ENCODE measurements at regions not wholly inside any gene's neighbourhood (a gene's known extent, or its start where the extent isn't known, plus 50 kb on each side); places are given as distances from the start of the nearest gene placed in this dataset.

DNA sequence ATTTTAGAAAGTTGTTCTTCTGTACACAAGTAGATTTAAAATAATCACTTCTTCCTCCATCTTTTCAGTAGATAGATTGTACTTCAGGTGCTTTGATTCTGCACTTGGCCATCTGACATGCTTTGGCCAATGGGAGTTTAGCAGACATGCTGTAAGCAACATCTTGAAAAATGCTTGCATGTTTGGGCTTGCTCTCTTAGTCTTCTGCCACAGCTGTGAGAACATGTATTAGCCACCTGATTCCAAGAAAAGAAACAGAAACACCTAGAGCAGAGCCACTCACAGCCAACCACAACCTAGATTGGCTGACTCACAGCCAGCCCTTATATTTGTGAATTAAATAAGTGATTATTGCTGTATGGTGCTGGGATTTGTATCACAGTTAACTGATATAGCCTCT, 70.2 kb upstream of the GADL1 start:
- Histone ChIP-seq H3K36me3 (ENCODE audit: control insufficient read depth in 2 of 2, extremely low read depth in 1 of 2, insufficient read depth in 2 of 2, low read length in 2 of 2) (no peaks in the 10 kb centered on the region), H3K4me2 (ENCODE audit: insufficient read depth, low read length) (no peak overlapping the region), H3K9ac (replicated peaks; ENCODE audit: extremely low read depth, insufficient read depth, low read length) (no peak overlapping the region), H3K27me3 (ENCODE audit: control insufficient read depth in 2 of 2, insufficient read depth in 2 of 2, low read length in 2 of 2) (peaks cover 7 to 22% of the 10 kb centered on the region in 2 experiments), H2AFZ (ENCODE audit: low read depth, low read length) (no peak overlapping the region), H3K27ac (ENCODE audit: insufficient read depth, low read depth, low read length) (no peak overlapping the region), H3K4me1 (ENCODE audit: control insufficient read depth, extremely low read depth, insufficient read depth, low read length) (no peaks in the 10 kb centered on the region), H3K79me2 (ENCODE audit: control insufficient read depth, insufficient read depth, low read length) (no peaks in the 10 kb centered on the region), H3K9me3 (replicated peaks; ENCODE audit: control insufficient read depth, insufficient read depth, low read length) (no peaks in the 10 kb centered on the region), H3K4me3 (replicated peaks in 1 of 3; ENCODE audit: insufficient read depth in 1 of 3, low read depth in 1 of 3, low read length in 3 of 3) (no peak overlapping the region), H3K9me1 (replicated peaks; ENCODE audit: control insufficient read depth, extremely low read depth, insufficient read depth, low read length) (no peaks in the 10 kb centered on the region), H4K20me1 (replicated peaks; ENCODE audit: control insufficient read depth, extremely low read depth, insufficient read depth, low read length) (no peaks in the 10 kb centered on the region)
- ChIA-PET CTCF (no interaction called here), POLR2A (no interaction called here)
- TF ChIP-seq CTCF (IDR thresholded peaks at IDR 0.05; ENCODE audit: extremely low read depth in 1 of 2, insufficient read depth in 1 of 2, low read depth in 1 of 2, low read length in 2 of 2): no peak
- TF ChIP-seq, protein P1, sequence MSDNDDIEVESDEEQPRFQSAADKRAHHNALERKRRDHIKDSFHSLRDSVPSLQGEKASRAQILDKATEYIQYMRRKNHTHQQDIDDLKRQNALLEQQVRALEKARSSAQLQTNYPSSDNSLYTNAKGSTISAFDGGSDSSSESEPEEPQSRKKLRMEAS (IDR thresholded peaks at IDR 0.05; ENCODE audit: insufficient read depth, insufficient read length): no peak
- no peak for TF ChIP-seq POLR2A (IDR thresholded peaks at IDR 0.05; ENCODE audit: low read depth, low read length)
- no peak for TF ChIP-seq JUN (IDR thresholded peaks at IDR 0.05; ENCODE audit: borderline replicate concordance, insufficient read depth, insufficient read length, low read depth)
- TF ChIP-seq POLR2AphosphoS5 (IDR thresholded peaks at IDR 0.05; ENCODE audit: insufficient read depth, low read depth, low read length): no peak
- TF ChIP-seq MYC (IDR thresholded peaks at IDR 0.05; ENCODE audit: low read depth, low read length): no peak
- no peak for TF ChIP-seq GATA2 (IDR thresholded peaks at IDR 0.05; ENCODE audit: insufficient read depth, insufficient read length, low read depth, low read length)
- TF ChIP-seq EZH2 (IDR thresholded peaks at IDR 0.05; ENCODE audit: borderline replicate concordance, low read depth, low read length, severe bottlenecking): no peak
- no peak for TF ChIP-seq FOS (IDR thresholded peaks at IDR 0.05; ENCODE audit: borderline replicate concordance, insufficient read depth, low read length)
- intact Hi-C loops (cut with micrococcal nuclease): no loop called here
- DNase-seq (ENCODE audit: low read depth, low spot score) (no peak), FAIRE-seq (no peak)
- dilution Hi-C loops (cut with MboI; ENCODE audit: extremely low pct_ligation_motif_present, low sequenced_read_pairs): no loop called here
- BruUV-seq (replicated peaks): no TSS peak

Measured in endothelial cell of umbilical vein (primary cell).